ENCODE measurements at regions not wholly inside any gene's neighbourhood (a gene's known extent, or its start where the extent isn't known, plus 50 kb on each side); places are given as distances from the start of the nearest gene placed in this dataset.

- peak; percentile 10 for DNase-seq
- TF ChIP-seq EZH2 (optimal IDR thresholded peaks at IDR 0.05; ENCODE audit: low read depth, low read length) (no peak), EZH2phosphoT487 (IDR thresholded peaks at IDR 0.05; ENCODE audit: low read length) (no peak), CTCF (IDR thresholded peaks at IDR 0.05; ENCODE audit: low read length) (peak; percentile 60)
- Histone ChIP-seq H3F3A (ENCODE audit: insufficient read depth, low read length) (no peaks in the 10 kb centered on the region), H3K9me3 (replicated peaks; ENCODE audit: insufficient read depth, low read length) (no peaks in the 10 kb centered on the region), H3K9ac (ENCODE audit: low read length) (no peak overlapping the region), H3K27me3 (replicated peaks; ENCODE audit: insufficient read depth, low read length) (no peaks in the 10 kb centered on the region), H3K9me2 (replicated peaks; ENCODE audit: insufficient read depth, low read length) (no peaks in the 10 kb centered on the region), H3K4me2 (ENCODE audit: low read depth, low read length) (no peak overlapping the region), H3K79me2 (ENCODE audit: low read length) (no peaks in the 10 kb centered on the region), H3K36me3 (replicated peaks; ENCODE audit: insufficient read depth, low read length) (no peaks in the 10 kb centered on the region), H3K4me1 (ENCODE audit: low read length) (no peaks in the 10 kb centered on the region), H4K20me1 (ENCODE audit: insufficient read depth, low read length) (no peaks in the 10 kb centered on the region), H3K27ac (ENCODE audit: low read length) (no peak overlapping the region), H2AFZ (ENCODE audit: low read length) (no peak overlapping the region), H3K4me3 (ENCODE audit: low read length) (no peak overlapping the region)
These were observed 64.9 kb downstream of the C6orf58 start for GRCh38 chr6:127641905-127642304.

All from MM.1S (cell line).